NCI-H82 treated with DMSO at 0.1 percent for 48 hours (cell line): ENCODE measurements at regions not wholly inside any gene's neighbourhood (a gene's known extent, or its start where the extent isn't known, plus 50 kb on each side); places are given as distances from the start of the nearest gene placed in this dataset.

Experiments
- DNase-seq: peaks from one replicate; lab custom pipeline; 2025; ENCODE audit not compliant: unreplicated experiment; lab: John Stamatoyannopoulos, UW

- no peak for DNase-seq
Measured at GRCh38 chr4:128341634-128342033, 54.0 kb upstream of the PGRMC2 start.

DNA sequence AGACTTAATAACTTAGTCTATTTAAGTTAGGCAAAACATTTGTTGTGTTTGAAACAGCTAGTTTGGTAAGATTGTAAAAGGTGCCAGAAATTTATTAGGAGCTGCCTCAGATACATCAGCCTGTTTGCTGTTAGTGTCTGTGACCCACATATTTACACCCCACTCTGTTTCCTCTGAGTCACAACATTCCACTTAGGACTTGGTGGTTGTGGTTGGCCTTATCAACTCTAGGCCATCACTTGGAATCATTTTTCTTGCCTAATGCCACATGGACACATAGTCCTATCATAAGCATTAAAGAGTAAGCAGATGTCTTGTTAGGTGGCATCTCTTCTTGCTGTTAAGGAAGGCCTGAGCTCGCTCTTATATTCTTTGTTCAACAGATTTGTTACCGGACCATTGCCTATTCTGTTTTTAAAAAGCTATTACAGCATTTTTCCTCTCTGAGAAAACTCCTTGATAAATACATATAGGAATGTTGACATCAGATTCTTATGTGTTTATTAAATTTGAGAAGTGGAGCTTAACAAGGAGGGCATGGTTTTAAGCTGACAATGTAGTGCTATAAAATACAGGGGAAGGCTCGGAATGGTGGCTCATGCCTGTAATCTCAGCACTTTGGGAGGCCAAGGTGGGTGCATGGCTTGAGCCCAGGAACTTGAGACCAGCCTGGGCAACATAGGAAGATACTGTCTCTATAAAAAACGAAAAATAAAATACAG, 51.2 kb upstream of the PGRMC2 start:
- DNase-seq: no peak

DNA sequence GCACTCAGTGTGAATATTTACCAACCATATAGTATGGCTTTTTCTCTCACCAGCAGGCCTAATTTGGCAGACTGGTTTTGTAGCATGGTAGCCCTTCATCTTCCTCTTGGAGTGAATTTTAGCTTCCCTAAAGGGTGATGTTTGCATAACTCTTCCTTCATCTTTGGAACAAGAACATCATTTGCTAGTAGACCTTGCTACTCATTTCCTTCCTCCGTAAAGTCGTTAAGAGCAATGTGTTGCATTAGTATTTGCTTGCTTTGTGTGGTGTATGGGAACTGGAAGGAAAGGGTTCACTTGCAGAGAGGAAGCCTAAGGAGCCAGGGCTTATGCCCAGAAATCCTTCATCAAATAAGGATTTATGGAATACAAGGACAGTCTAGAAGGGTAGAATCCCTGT, 50.2 kb upstream of the PGRMC2 start:
- DNase-seq: no peak
